ENCODE measurements at regions not wholly inside any gene's neighbourhood (a gene's known extent, or its start where the extent isn't known, plus 50 kb on each side); places are given as distances from the start of the nearest gene placed in this dataset.
"Not testable (repeated sequence)": the region's sequence is repeated elsewhere in the genome, so short reads cannot be mapped to it uniquely, and the experiment has no call there.

- Histone ChIP-seq H3K9me3 (ENCODE audit: control insufficient read depth in 2 of 2, low read length in 2 of 2) (no peaks in the 10 kb centered on the region), H3K9ac (ENCODE audit: low read length in 2 of 2) (no peak overlapping the region), H3K4me3 (ENCODE audit: low read length in 2 of 2) (no peak overlapping the region), H3K36me3 (ENCODE audit: control insufficient read depth in 2 of 2, insufficient read depth in 2 of 2, low read length in 2 of 2) (no peaks in the 10 kb centered on the region), H3K27me3 (ENCODE audit: control insufficient read depth in 1 of 2, insufficient read depth in 2 of 2, low read length in 2 of 2) (no peaks in the 10 kb centered on the region), H3K4me1 (ENCODE audit: control insufficient read depth, insufficient read depth, low read length) (peaks cover 13% of the 10 kb centered on the region), H3K27ac (ENCODE audit: low read length) (no peak overlapping the region)
These were observed 70.8 kb upstream of the SRSF6 start for GRCh38 chr20:43386878-43387277.

- H3K4me3 ChIP-seq (ENCODE audit: low read length in 2 of 2): no peak overlapping the region
These were observed 71.8 kb upstream of the SRSF6 start for GRCh38 chr20:43385914-43386313.

GRCh38 chr20:43384101-43384940, 73.4 kb upstream of the SRSF6 start:
- H3K27ac ChIP-seq (ENCODE audit: low read length): no peak overlapping the region

More at GRCh38 chr20:43385914-43386313, 71.8 kb upstream of the SRSF6 start:
- no peak overlapping the region for H3K9ac ChIP-seq (ENCODE audit: low read length in 2 of 2)
- peaks cover 13% of the 10 kb centered on the region for H3K4me1 ChIP-seq (ENCODE audit: control insufficient read depth, insufficient read depth, low read length)
- no peaks in the 10 kb centered on the region for H3K9me3 ChIP-seq (ENCODE audit: control insufficient read depth in 2 of 2, low read length in 2 of 2)
- H3K36me3 ChIP-seq (ENCODE audit: control insufficient read depth in 2 of 2, insufficient read depth in 2 of 2, low read length in 2 of 2): no peaks in the 10 kb centered on the region
- H3K27me3 ChIP-seq (ENCODE audit: control insufficient read depth in 1 of 2, insufficient read depth in 2 of 2, low read length in 2 of 2): no peaks in the 10 kb centered on the region
- H3K27ac ChIP-seq (ENCODE audit: low read length): no peak overlapping the region

GRCh38 chr20:43383026-43383795, 74.5 kb upstream of the SRSF6 start:
- H3K36me3 ChIP-seq (ENCODE audit: control insufficient read depth in 2 of 2, insufficient read depth in 2 of 2, low read length in 2 of 2): no peaks in the 10 kb centered on the region
- no peak overlapping the region for H3K9ac ChIP-seq (ENCODE audit: low read length in 2 of 2)
- no peaks in the 10 kb centered on the region for H3K4me1 ChIP-seq (ENCODE audit: control insufficient read depth, insufficient read depth, low read length)
- peak overlapping the region; percentile 6 for H3K27ac ChIP-seq (ENCODE audit: low read length)
- no peak overlapping the region for H3K4me3 ChIP-seq (ENCODE audit: low read length in 2 of 2)
- H3K27me3 ChIP-seq (ENCODE audit: control insufficient read depth in 1 of 2, insufficient read depth in 2 of 2, low read length in 2 of 2): no peaks in the 10 kb centered on the region
- no peaks in the 10 kb centered on the region for H3K9me3 ChIP-seq (ENCODE audit: control insufficient read depth in 2 of 2, low read length in 2 of 2)

More at GRCh38 chr20:43384101-43384940, 73.4 kb upstream of the SRSF6 start:
- H3K27me3 ChIP-seq (ENCODE audit: control insufficient read depth in 1 of 2, insufficient read depth in 2 of 2, low read length in 2 of 2): no peaks in the 10 kb centered on the region
- H3K4me1 ChIP-seq (ENCODE audit: control insufficient read depth, insufficient read depth, low read length): peaks cover 6% of the 10 kb centered on the region
- H3K4me3 ChIP-seq (ENCODE audit: low read length in 2 of 2): no peak overlapping the region
- H3K36me3 ChIP-seq (ENCODE audit: control insufficient read depth in 2 of 2, insufficient read depth in 2 of 2, low read length in 2 of 2): no peaks in the 10 kb centered on the region
- no peaks in the 10 kb centered on the region for H3K9me3 ChIP-seq (ENCODE audit: control insufficient read depth in 2 of 2, low read length in 2 of 2)
- H3K9ac ChIP-seq (ENCODE audit: low read length in 2 of 2): no peak overlapping the region

- not testable (repeated sequence) for H3K27me3 ChIP-seq (ENCODE audit: control insufficient read depth in 1 of 2, insufficient read depth in 2 of 2, low read length in 2 of 2); H3K27ac ChIP-seq (ENCODE audit: low read length); H3K4me3 ChIP-seq (ENCODE audit: low read length in 2 of 2); H3K4me1 ChIP-seq (ENCODE audit: control insufficient read depth, insufficient read depth, low read length); H3K9ac ChIP-seq (ENCODE audit: low read length in 2 of 2); H3K9me3 ChIP-seq (ENCODE audit: control insufficient read depth in 2 of 2, low read length in 2 of 2); H3K36me3 ChIP-seq (ENCODE audit: control insufficient read depth in 2 of 2, insufficient read depth in 2 of 2, low read length in 2 of 2)
These were observed 75.6 kb upstream of the SRSF6 start for GRCh38 chr20:43382135-43382534.

- not testable (repeated sequence) for H3K9me3 ChIP-seq (ENCODE audit: control insufficient read depth in 2 of 2, low read length in 2 of 2); H3K4me3 ChIP-seq (ENCODE audit: low read length in 2 of 2); H3K9ac ChIP-seq (ENCODE audit: low read length in 2 of 2); H3K4me1 ChIP-seq (ENCODE audit: control insufficient read depth, insufficient read depth, low read length); H3K36me3 ChIP-seq (ENCODE audit: control insufficient read depth in 2 of 2, insufficient read depth in 2 of 2, low read length in 2 of 2); H3K27me3 ChIP-seq (ENCODE audit: control insufficient read depth in 1 of 2, insufficient read depth in 2 of 2, low read length in 2 of 2); H3K27ac ChIP-seq (ENCODE audit: low read length)
These were observed 76.2 kb upstream of the SRSF6 start for GRCh38 chr20:43381533-43381932.

GRCh38 chr20:43379239-43379917, 78.3 kb upstream of the SRSF6 start:
- H3K36me3 ChIP-seq (ENCODE audit: control insufficient read depth in 2 of 2, insufficient read depth in 2 of 2, low read length in 2 of 2): no peaks in the 10 kb centered on the region
- no peak overlapping the region for H3K9ac ChIP-seq (ENCODE audit: low read length in 2 of 2)
- no peaks in the 10 kb centered on the region for H3K4me1 ChIP-seq (ENCODE audit: control insufficient read depth, insufficient read depth, low read length)
- no peak overlapping the region for H3K27ac ChIP-seq (ENCODE audit: low read length)
- H3K9me3 ChIP-seq (ENCODE audit: control insufficient read depth in 2 of 2, low read length in 2 of 2): no peaks in the 10 kb centered on the region
- H3K4me3 ChIP-seq (ENCODE audit: low read length in 2 of 2): no peak overlapping the region
- no peaks in the 10 kb centered on the region for H3K27me3 ChIP-seq (ENCODE audit: control insufficient read depth in 1 of 2, insufficient read depth in 2 of 2, low read length in 2 of 2)

GRCh38 chr20:43376831-43377230, 80.9 kb upstream of the SRSF6 start:
- H3K36me3 ChIP-seq (ENCODE audit: control insufficient read depth in 2 of 2, insufficient read depth in 2 of 2, low read length in 2 of 2): no peaks in the 10 kb centered on the region
- no peaks in the 10 kb centered on the region for H3K9me3 ChIP-seq (ENCODE audit: control insufficient read depth in 2 of 2, low read length in 2 of 2)
- H3K9ac ChIP-seq (ENCODE audit: low read length in 2 of 2): no peak overlapping the region
- H3K4me1 ChIP-seq (ENCODE audit: control insufficient read depth, insufficient read depth, low read length): no peaks in the 10 kb centered on the region
- H3K27me3 ChIP-seq (ENCODE audit: control insufficient read depth in 1 of 2, insufficient read depth in 2 of 2, low read length in 2 of 2): no peaks in the 10 kb centered on the region
- no peak overlapping the region for H3K27ac ChIP-seq (ENCODE audit: low read length)
- no peak overlapping the region for H3K4me3 ChIP-seq (ENCODE audit: low read length in 2 of 2)

- no peak overlapping the region for H3K4me3 ChIP-seq (ENCODE audit: low read length in 2 of 2)
- H3K9ac ChIP-seq (ENCODE audit: low read length in 2 of 2): no peak overlapping the region
- no peaks in the 10 kb centered on the region for H3K9me3 ChIP-seq (ENCODE audit: control insufficient read depth in 2 of 2, low read length in 2 of 2)
- no peaks in the 10 kb centered on the region for H3K27me3 ChIP-seq (ENCODE audit: control insufficient read depth in 1 of 2, insufficient read depth in 2 of 2, low read length in 2 of 2)
- H3K27ac ChIP-seq (ENCODE audit: low read length): no peak overlapping the region
- H3K36me3 ChIP-seq (ENCODE audit: control insufficient read depth in 2 of 2, insufficient read depth in 2 of 2, low read length in 2 of 2): no peaks in the 10 kb centered on the region
- no peaks in the 10 kb centered on the region for H3K4me1 ChIP-seq (ENCODE audit: control insufficient read depth, insufficient read depth, low read length)
These were observed 82.1 kb upstream of the SRSF6 start for GRCh38 chr20:43375591-43375990.

GRCh38 chr20:43372051-43372450, 85.6 kb upstream of the SRSF6 start:
- no peak overlapping the region for H3K27ac ChIP-seq (ENCODE audit: low read length)
- H3K27me3 ChIP-seq (ENCODE audit: control insufficient read depth in 1 of 2, insufficient read depth in 2 of 2, low read length in 2 of 2): no peaks in the 10 kb centered on the region
- H3K9ac ChIP-seq (ENCODE audit: low read length in 2 of 2): no peak overlapping the region
- no peaks in the 10 kb centered on the region for H3K4me1 ChIP-seq (ENCODE audit: control insufficient read depth, insufficient read depth, low read length)
- H3K4me3 ChIP-seq (ENCODE audit: low read length in 2 of 2): no peak overlapping the region
- no peaks in the 10 kb centered on the region for H3K36me3 ChIP-seq (ENCODE audit: control insufficient read depth in 2 of 2, insufficient read depth in 2 of 2, low read length in 2 of 2)
- no peaks in the 10 kb centered on the region for H3K9me3 ChIP-seq (ENCODE audit: control insufficient read depth in 2 of 2, low read length in 2 of 2)
